HepG2 (cell line): ENCODE measurements at regions not wholly inside any gene's neighbourhood (a gene's known extent, or its start where the extent isn't known, plus 50 kb on each side); places are given as distances from the start of the nearest gene placed in this dataset.

Experiments
- ATAC-seq: fragments of 200-7000 bp; cut with Tn5 transposase; 3 replicates; pipeline ENCODE4 v1.9.1; 2020; ENCODE audit warnings: mild to moderate bottlenecking, moderate library complexity
- BruUV-seq: library from RNA; stranded (reverse); fragments of 400-500 nt; replicated peaks from 2 replicates; lab custom pipeline; 2021; lab: Mats Ljungman, UMichigan
- CTCF ChIA-PET: fragments of 300-600 bp; formaldehyde crosslinking; extraction: SDS; loops from one replicate; lab custom pipeline; 2021; ENCODE audit warnings: low total read pairs, inconsistent platforms, low intra/inter-chr PET ratio; lab: Yijun Ruan, JAX
- POLR2A ChIA-PET: fragments of 350-600 bp; sonication (Branson Sonifier 250); formaldehyde crosslinking; loops from one replicate; lab custom pipeline; 2020; ENCODE audit warnings: antibody characterized with exemption, inconsistent platforms; lab: Yijun Ruan, JAX
- DNase-seq: peaks from one replicate; pipeline ENCODE4 v3.0.0-alpha.2; 2015; ENCODE audit warnings: low spot score
- FAIRE-seq: peaks from 3 replicates; lab custom pipeline; 2011; peaks lifted over from hg19 to GRCh38; lab: Jason Lieb, UNC
- H2AFZ ChIP-seq: one replicate; pipeline ENCODE4 v1.6.1; 2011; ENCODE audit warnings: low read length, inconsistent platforms
- H3K27ac ChIP-seq: fragments of 300-600 bp; 3 replicates; pipeline ENCODE4 v1.8.0; 2011; ENCODE audit warnings: mixed run types, mild to moderate bottlenecking, mixed read lengths, low read length, inconsistent platforms; ENCODE audit not compliant: insufficient read depth; ENCODE audit errors: extremely low read length
- H3K27me3 ChIP-seq, 2 experiments: fragments of 200-600 bp in 1 of 2; 2 replicates in 1 of 2; 3 replicates in 1 of 2; pipeline versions ENCODE4 v1.6.0 to v1.8.0; 2011; ENCODE audit warnings: low read length in 2 of 2, mild to moderate bottlenecking in 2 of 2, moderate library complexity in 2 of 2, inconsistent platforms in 1 of 2; ENCODE audit not compliant: insufficient read depth in 2 of 2, control insufficient read depth in 1 of 2
- H3K36me3 ChIP-seq, 2 experiments: fragments of 200-600 bp in 1 of 2; replicated peaks in 1 of 2; 2 replicates in 1 of 2; 3 replicates in 1 of 2; pipeline versions ENCODE4 v1.5.1 to v1.8.0; 2011; ENCODE audit warnings: low read length in 2 of 2, inconsistent platforms in 1 of 2; ENCODE audit not compliant: insufficient read depth in 2 of 2, control insufficient read depth in 1 of 2
- H3K4me1 ChIP-seq: 2 replicates; pipeline ENCODE4 v1.5.1; 2012; ENCODE audit warnings: low read length, inconsistent platforms; ENCODE audit not compliant: insufficient read depth
- H3K4me2 ChIP-seq: 2 replicates; pipeline ENCODE4 v1.6.0; 2011; ENCODE audit warnings: low read depth, low read length, inconsistent platforms
- H3K4me3 ChIP-seq, 3 experiments: fragments of 200-600 bp in 1 of 3; sonication (generic), shearing (Covaris generic) in 1 of 3; replicated peaks in 1 of 3; 2 replicates each; pipeline ENCODE4 v1.5.1; 2011 to 2016; ENCODE audit warnings: low read length in 3 of 3, inconsistent platforms in 2 of 3, low read depth in 2 of 3, mild to moderate bottlenecking in 2 of 3, control low read depth in 1 of 3, mixed read lengths in 1 of 3; ENCODE audit not compliant: insufficient read depth in 1 of 3
- H3K79me2 ChIP-seq: one replicate; pipeline ENCODE4 v1.6.1; 2011; ENCODE audit warnings: low read length, inconsistent platforms; ENCODE audit not compliant: insufficient read depth
- H3K9ac ChIP-seq: 2 replicates; pipeline ENCODE4 v1.6.0; 2011; ENCODE audit warnings: mild to moderate bottlenecking, low read depth, low read length, inconsistent platforms; ENCODE audit not compliant: insufficient read depth
- H3K9me3 ChIP-seq: 2 replicates; pipeline ENCODE4 v1.5.1; 2012; ENCODE audit warnings: mild to moderate bottlenecking, low read length
- H4K20me1 ChIP-seq: 2 replicates; pipeline ENCODE4 v1.6.0; 2011; ENCODE audit warnings: inconsistent platforms, mild to moderate bottlenecking, low read length, moderate library complexity; ENCODE audit not compliant: insufficient read depth
- AHDC1 ChIP-seq: sonication (generic); formaldehyde crosslinking; IDR thresholded peaks from 2 replicates; pipeline ENCODE4 v1.5.1; 2020; ENCODE audit warnings: mild to moderate bottlenecking, missing genetic modification reagents, borderline replicate concordance
- NR2F2 ChIP-seq: IDR thresholded peaks from 2 replicates; pipeline ENCODE4 v1.6.1; 2012; ENCODE audit warnings: low read depth, inconsistent platforms, borderline replicate concordance
- PATZ1 ChIP-seq: sonication (generic); formaldehyde crosslinking; IDR thresholded peaks from 2 replicates; pipeline ENCODE4 v1.4.0; 2020; ENCODE audit warnings: missing genetic modification reagents
- PRDM15 ChIP-seq: sonication (generic); formaldehyde crosslinking; IDR thresholded peaks from 2 replicates; pipeline ENCODE4 v1.4.0; 2020; ENCODE audit warnings: missing genetic modification reagents
- SATB2 ChIP-seq: sonication (generic); formaldehyde crosslinking; IDR thresholded peaks from 2 replicates; pipeline ENCODE4 v1.5.0; 2020; ENCODE audit warnings: missing genetic modification reagents
- STAT5B ChIP-seq: sonication (generic); formaldehyde crosslinking; IDR thresholded peaks from 2 replicates; pipeline ENCODE4 v1.4.0; 2020; ENCODE audit warnings: missing genetic modification reagents
- ZBTB20 ChIP-seq: sonication (generic); formaldehyde crosslinking; IDR thresholded peaks from 2 replicates; pipeline ENCODE4 v1.8.1; 2023; ENCODE audit warnings: missing genetic modification reagents, low read depth, mild to moderate bottlenecking, borderline replicate concordance
- ZBTB42 ChIP-seq: sonication (generic); formaldehyde crosslinking; IDR thresholded peaks from 2 replicates; pipeline ENCODE4 v1.5.0; 2020; ENCODE audit warnings: mild to moderate bottlenecking, missing genetic modification reagents
- ZNF143 ChIP-seq: sonication (generic); formaldehyde crosslinking; IDR thresholded peaks from 2 replicates; pipeline ENCODE4 v1.4.0; 2020; ENCODE audit warnings: missing genetic modification reagents
- WGBS: methylation state at CpG from one replicate; pipeline ENCODE4 v1.1.6; 2017; ENCODE audit warnings: low lambda C conversion rate; 5-methylcytosine and 5-hydroxymethylcytosine counted together
- in situ Hi-C: cut with HindIII; loops from 2 replicates; pipeline ENCODE4 v1.10.0; 2017; ENCODE audit warnings: low pct_unique_long_range_greater_than_20kb; ENCODE audit not compliant: extremely low pct_ligation_motif_present
- intact Hi-C: fragments of 100-400 bp; cut with micrococcal nuclease; formaldehyde crosslinking; loops from one replicate; pipeline ENCODE4 v1.10.0; 2022; ENCODE audit not compliant: unreplicated experiment

- TF ChIP-seq AHDC1 (CRISPR knock-in tag) = no peak
- no peak for TF ChIP-seq NR2F2
- TF ChIP-seq SATB2 (CRISPR knock-in tag) = no peak
- no peak for TF ChIP-seq ZBTB20 (CRISPR knock-in tag)
- TF ChIP-seq, all 625 proteins: peak for 0
These were observed 301.8 kb downstream of the WDR11 start (continued) for GRCh38 chr10:121152935-121153334.

- no peaks in the 10 kb centered on the region for H4K20me1 ChIP-seq
- H3K79me2 ChIP-seq = no peaks in the 10 kb centered on the region
- H3K27ac ChIP-seq = no peak overlapping the region
- H3K9me3 ChIP-seq = no peaks in the 10 kb centered on the region
- FAIRE-seq (no peak), DNase-seq (no peak), ATAC-seq (peak; percentile 42; the same call in 1 of the 3 replicates)
- 8% methylated on average over 2 of the region's 2 CpGs for WGBS
- no peak overlapping the region for H3K4me3 ChIP-seq
- no peak overlapping the region for H3K4me2 ChIP-seq
- no peak overlapping the region for H2AFZ ChIP-seq
- no TSS peak for BruUV-seq
- H3K36me3 ChIP-seq = no peaks in the 10 kb centered on the region
- H3K27me3 ChIP-seq = no peaks in the 10 kb centered on the region
- peaks cover 24% of the 10 kb centered on the region for H3K4me1 ChIP-seq
- CTCF ChIA-PET = no interaction called here
- POLR2A ChIA-PET = no interaction called here
- no peak for TF ChIP-seq ZBTB42 (CRISPR knock-in tag)
- TF ChIP-seq PRDM15 (CRISPR knock-in tag) = no peak
- no peak for TF ChIP-seq ZNF143
- no peak for TF ChIP-seq PATZ1 (CRISPR knock-in tag)
- no peak for TF ChIP-seq STAT5B (CRISPR knock-in tag)
- in situ Hi-C loops = no loop called here
- intact Hi-C loops = no loop called here
- H3K9ac ChIP-seq = no peak overlapping the region
These were observed 303.1 kb downstream of the WDR11 start for GRCh38 chr10:121154310-121154709.
